GM12878 (cell line): ENCODE measurements at regions not wholly inside any gene's neighbourhood (a gene's known extent, or its start where the extent isn't known, plus 50 kb on each side); places are given as distances from the start of the nearest gene placed in this dataset.

Experiments
- ATAC-seq: fragments of 200-7000 bp; cut with Tn5 transposase; 3 replicates; pipeline ENCODE4 v1.9.1; 2020; ENCODE audit warnings: mild to moderate bottlenecking, moderate library complexity
- BruUV-seq: library from RNA; stranded (reverse); fragments of 400-500 nt; replicated peaks from 2 replicates; lab custom pipeline; 2021; lab: Mats Ljungman, UMichigan
- CTCF ChIA-PET: fragments of 300-600 bp; sonication (Branson Sonifier 250); formaldehyde crosslinking; extraction: SDS; loops from one replicate; lab custom pipeline; 2021; ENCODE audit warnings: inconsistent platforms; lab: Yijun Ruan, JAX
- POLR2A ChIA-PET: fragments of 350-600 bp; formaldehyde crosslinking; extraction: SDS; loops from one replicate; lab custom pipeline; 2021; ENCODE audit warnings: inconsistent platforms; lab: Charles Lee
- RAD21 ChIA-PET: fragments of 300-600 bp; sonication (Branson Sonifier 250); formaldehyde crosslinking; loops from one replicate; lab custom pipeline; 2023; ENCODE audit warnings: antibody characterized with exemption; ENCODE audit not compliant: unreplicated experiment; lab: Charles Lee
- SMC1A ChIA-PET: fragments of 300-600 bp; sonication (Branson Sonifier 250); formaldehyde crosslinking; loops from one replicate; lab custom pipeline; 2023; ENCODE audit not compliant: unreplicated experiment, uncharacterized antibody; lab: Charles Lee
- DNase-seq: peaks from one replicate; pipeline ENCODE4 v3.0.0-alpha.2; 2011; ENCODE audit warnings: low read depth, low spot score
- FAIRE-seq: peaks from 3 replicates; lab custom pipeline; 2011; peaks lifted over from hg19 to GRCh38; lab: Jason Lieb, UNC
- H2AFZ ChIP-seq: 2 replicates; pipeline ENCODE4 v1.6.0; 2011; ENCODE audit warnings: low read depth, low read length, control low read depth; ENCODE audit not compliant: control insufficient read depth
- H3K27ac ChIP-seq: 2 replicates; pipeline ENCODE4 v1.5.1; 2011; ENCODE audit warnings: control low read depth; ENCODE audit not compliant: control insufficient read depth, insufficient read depth
- H3K27me3 ChIP-seq, 2 experiments: replicated peaks in 1 of 2; 2 replicates each; pipeline versions ENCODE4 v1.6.0 to v1.6.1; 2011; ENCODE audit warnings: low read length in 1 of 2; ENCODE audit not compliant: control insufficient read depth in 2 of 2, insufficient read depth in 2 of 2
- H3K36me3 ChIP-seq, 2 experiments: 2 replicates each; pipeline ENCODE4 v1.5.1; 2011; ENCODE audit warnings: low read length in 1 of 2; ENCODE audit not compliant: control insufficient read depth in 2 of 2, insufficient read depth in 2 of 2
- H3K4me1 ChIP-seq: 2 replicates; pipeline ENCODE4 v1.6.1; 2011; ENCODE audit warnings: mild to moderate bottlenecking, low read length, moderate library complexity, mixed read lengths; ENCODE audit not compliant: control insufficient read depth, insufficient read depth
- H3K4me2 ChIP-seq: 2 replicates; pipeline ENCODE4 v1.6.0; 2011; ENCODE audit warnings: control low read depth; ENCODE audit not compliant: control insufficient read depth, insufficient read depth
- H3K4me3 ChIP-seq: fragments of 200-600 bp; sonication (generic); 2 replicates; pipeline ENCODE4 v1.5.1; 2016
- H3K79me2 ChIP-seq: 2 replicates; pipeline ENCODE4 v1.6.0; 2011; ENCODE audit warnings: low read length; ENCODE audit not compliant: control insufficient read depth, insufficient read depth
- H3K9ac ChIP-seq: 2 replicates; pipeline ENCODE4 v1.8.0; 2011; ENCODE audit warnings: low read length, control low read depth, mixed read lengths; ENCODE audit not compliant: control insufficient read depth, insufficient read depth
- H3K9me3 ChIP-seq: replicated peaks from 3 replicates; pipeline ENCODE4 v1.5.1; 2011; ENCODE audit warnings: mild to moderate bottlenecking, low read length; ENCODE audit not compliant: control insufficient read depth, insufficient read depth
- H4K20me1 ChIP-seq: 2 replicates; pipeline ENCODE4 v1.6.0; 2011; ENCODE audit not compliant: control insufficient read depth, insufficient read depth
- CEBPZ ChIP-seq: fragments of 150-350 bp; IDR thresholded peaks from 2 replicates; pipeline ENCODE4 v1.6.1; 2016; ENCODE audit warnings: low read depth, low read length
- E2F8 ChIP-seq: fragments of 450-650 bp; IDR thresholded peaks from 2 replicates; pipeline ENCODE4 v1.6.1; 2018; ENCODE audit warnings: mild to moderate bottlenecking, low read depth, moderate library complexity; ENCODE audit not compliant: partially characterized antibody
- ELK1 ChIP-seq: IDR thresholded peaks from 2 replicates; pipeline ENCODE4 v1.6.1; 2012; ENCODE audit warnings: low read depth, low read length, improper control_type of control experiment
- GATAD2B ChIP-seq: fragments of 450-650 bp; conservative IDR thresholded peaks from 2 replicates; pipeline ENCODE4 v1.6.1; 2017; ENCODE audit warnings: low read depth, mild to moderate bottlenecking, moderate library complexity
- HCFC1 ChIP-seq: fragments of 150-350 bp; IDR thresholded peaks from 2 replicates; pipeline ENCODE4 v1.6.1; 2014; ENCODE audit warnings: low read length
- JUND ChIP-seq: IDR thresholded peaks from 2 replicates; pipeline ENCODE4 v1.6.1; 2012; ENCODE audit warnings: low read depth, mild to moderate bottlenecking, low read length, improper control_type of control experiment, moderate library complexity
- NFIC ChIP-seq: IDR thresholded peaks from 2 replicates; pipeline ENCODE4 v1.6.1; 2012; ENCODE audit warnings: low read depth, mild to moderate bottlenecking, inconsistent platforms, low read length, moderate library complexity
- NFXL1 ChIP-seq: fragments of 450-650 bp; IDR thresholded peaks from 2 replicates; pipeline ENCODE4 v1.6.1; 2017; ENCODE audit warnings: antibody characterized with exemption, mild to moderate bottlenecking, borderline replicate concordance
- NFYB ChIP-seq: IDR thresholded peaks from 2 replicates; pipeline ENCODE4 v1.6.1; 2011; ENCODE audit warnings: low read depth, mild to moderate bottlenecking, low read length, improper control_type of control experiment, moderate library complexity; ENCODE audit not compliant: insufficient read depth
- NRF1 ChIP-seq: conservative IDR thresholded peaks from 2 replicates; pipeline ENCODE4 v1.6.1; 2011; ENCODE audit warnings: mild to moderate bottlenecking, low read depth, low read length, improper control_type of control experiment
- TCF12 ChIP-seq: IDR thresholded peaks from 2 replicates; pipeline ENCODE4 v1.6.1; 2011; ENCODE audit warnings: low read depth, mild to moderate bottlenecking, low read length
- TCF7 ChIP-seq: IDR thresholded peaks from 2 replicates; pipeline ENCODE4 v1.6.1; 2014; ENCODE audit warnings: antibody characterized with exemption, borderline replicate concordance
- WGBS: methylation state at CpG from one replicate; pipeline ENCODE4 v1.1.6; 2016; ENCODE audit warnings: low lambda C conversion rate; ENCODE audit not compliant: insufficient replicate concordance, insufficient coverage; ENCODE audit errors: missing lambda C conversion rate; 5-methylcytosine and 5-hydroxymethylcytosine counted together
- in situ Hi-C: fragments of 300-500 bp; cut with MboI; formaldehyde crosslinking; loops from 9 replicates; pipeline ENCODE4 v1.14.3; 2018; ENCODE audit warnings: mixed read lengths
- intact Hi-C: fragments of 100-400 bp; cut with micrococcal nuclease; formaldehyde crosslinking; loops from one replicate; pipeline ENCODE4 v1.14.2; 2022; ENCODE audit not compliant: unreplicated experiment
- TF ChIP-seq, protein P1 (sequence below): fragments of 450-650 bp; IDR thresholded peaks from 2 replicates; pipeline ENCODE4 v1.6.1; 2017; ENCODE audit warnings: borderline replicate concordance
- TF ChIP-seq, protein P2 (sequence below): IDR thresholded peaks from 2 replicates; pipeline ENCODE4 v1.6.1; 2012; ENCODE audit warnings: low read depth, low read length, improper control_type of control experiment

GRCh38 chr17:31699886-31700285, 159.2 kb downstream of the COPRS start (continued):
- TF ChIP-seq E2F8 (no peak), JUND (no peak)

DNA sequence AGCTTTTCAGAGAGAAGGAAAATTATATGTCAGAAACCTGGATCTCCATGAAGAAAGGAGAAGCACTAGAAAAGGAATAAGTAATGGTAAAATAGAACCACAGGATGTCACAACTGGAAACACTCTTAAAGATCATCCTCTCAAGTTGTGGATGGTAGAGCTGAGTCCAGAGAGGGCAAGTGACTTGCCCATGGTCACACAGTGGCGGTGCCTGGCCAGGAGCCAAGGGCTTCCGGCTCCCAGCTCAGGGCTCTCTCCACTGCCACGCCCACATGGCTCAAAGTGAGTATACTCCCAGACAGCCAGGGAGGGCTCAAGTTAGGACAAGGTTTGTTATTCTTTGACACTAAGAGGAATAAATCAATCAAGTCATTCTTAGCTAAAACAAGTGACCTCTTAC, 159.8 kb downstream of the COPRS start:
- POLR2A ChIA-PET: interaction anchor here (0.6 kb wide), 1 partner anchor 17 kb away, joined by 3 read pairs; no protein-coding TSS in a partner anchor
- intact Hi-C loops: no loop called here
- no peak for ATAC-seq

More for the DNA sequence above, 159.8 kb downstream of the COPRS start:
- H3K9me3 ChIP-seq: no peaks in the 10 kb centered on the region
- no peak for DNase-seq
- no peaks in the 10 kb centered on the region for H4K20me1 ChIP-seq
- TF ChIP-seq, protein P1, sequence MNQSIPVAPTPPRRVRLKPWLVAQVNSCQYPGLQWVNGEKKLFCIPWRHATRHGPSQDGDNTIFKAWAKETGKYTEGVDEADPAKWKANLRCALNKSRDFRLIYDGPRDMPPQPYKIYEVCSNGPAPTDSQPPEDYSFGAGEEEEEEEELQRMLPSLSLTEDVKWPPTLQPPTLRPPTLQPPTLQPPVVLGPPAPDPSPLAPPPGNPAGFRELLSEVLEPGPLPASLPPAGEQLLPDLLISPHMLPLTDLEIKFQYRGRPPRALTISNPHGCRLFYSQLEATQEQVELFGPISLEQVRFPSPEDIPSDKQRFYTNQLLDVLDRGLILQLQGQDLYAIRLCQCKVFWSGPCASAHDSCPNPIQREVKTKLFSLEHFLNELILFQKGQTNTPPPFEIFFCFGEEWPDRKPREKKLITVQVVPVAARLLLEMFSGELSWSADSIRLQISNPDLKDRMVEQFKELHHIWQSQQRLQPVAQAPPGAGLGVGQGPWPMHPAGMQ: no peak
- TF ChIP-seq HCFC1 (no peak), NRF1 (no peak), CEBPZ (no peak), GATAD2B (no peak), NFYB (no peak), NFIC (no peak), ELK1 (no peak), TCF12 (no peak), NFXL1 (no peak), TCF7 (no peak)
- TF ChIP-seq, protein P2, sequence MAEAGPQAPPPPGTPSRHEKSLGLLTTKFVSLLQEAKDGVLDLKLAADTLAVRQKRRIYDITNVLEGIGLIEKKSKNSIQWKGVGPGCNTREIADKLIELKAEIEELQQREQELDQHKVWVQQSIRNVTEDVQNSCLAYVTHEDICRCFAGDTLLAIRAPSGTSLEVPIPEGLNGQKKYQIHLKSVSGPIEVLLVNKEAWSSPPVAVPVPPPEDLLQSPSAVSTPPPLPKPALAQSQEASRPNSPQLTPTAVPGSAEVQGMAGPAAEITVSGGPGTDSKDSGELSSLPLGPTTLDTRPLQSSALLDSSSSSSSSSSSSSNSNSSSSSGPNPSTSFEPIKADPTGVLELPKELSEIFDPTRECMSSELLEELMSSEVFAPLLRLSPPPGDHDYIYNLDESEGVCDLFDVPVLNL: no peak
- TF ChIP-seq, all 136 proteins: peak for 0
- SMC1A ChIA-PET: no interaction called here
- RAD21 ChIA-PET: no interaction called here
- Histone ChIP-seq H2AFZ (no peak overlapping the region), H3K36me3 (no peaks in the 10 kb centered on the region), H3K4me2 (no peak overlapping the region), H3K27me3 (peaks cover 0 to 2% of the 10 kb centered on the region in 2 experiments; a peak in 3 of 4 replicates), H3K27ac (no peak overlapping the region), H3K9ac (no peak overlapping the region), H3K79me2 (no peaks in the 10 kb centered on the region), H3K4me3 (no peak overlapping the region), H3K4me1 (no peaks in the 10 kb centered on the region)
- in situ Hi-C loops: no loop called here
- no TSS peak for BruUV-seq
- CTCF ChIA-PET: no interaction called here
- WGBS: 14% methylated on average over 3 of the region's 3 CpGs
- FAIRE-seq: no peak
